ENCODE measurements at regions not wholly inside any gene's neighbourhood (a gene's known extent, or its start where the extent isn't known, plus 50 kb on each side); places are given as distances from the start of the nearest gene placed in this dataset.

DNA sequence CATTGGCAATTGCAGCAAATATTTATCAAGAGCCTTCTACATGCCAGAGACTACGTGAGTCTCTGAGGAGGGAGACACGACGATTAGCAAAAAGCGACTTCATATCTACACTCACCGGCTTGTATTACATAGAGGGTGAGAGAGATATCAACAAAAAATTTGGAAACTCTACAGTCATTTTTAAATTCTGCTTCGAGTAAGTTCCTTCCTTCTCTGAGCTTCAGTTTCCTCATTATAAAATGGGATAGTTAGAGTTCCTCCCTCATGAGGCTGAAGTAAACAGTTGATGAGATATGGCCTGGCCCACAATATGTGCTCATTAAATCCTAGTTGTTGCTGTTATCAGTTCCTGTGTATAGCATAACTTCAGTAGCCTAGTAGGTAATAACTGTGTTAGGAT is 64.1 kb upstream of the SIRPA start:
- CTCF ChIA-PET: no interaction called here
- DNase-seq (ENCODE audit: extremely low spot score): no peak
- POLR2A ChIA-PET: no interaction called here
- TF ChIP-seq FOXK2 (IDR thresholded peaks at IDR 0.05) (no peak), L3MBTL2 (conservative IDR thresholded peaks at IDR 0.05) (no peak), CTBP1 (IDR thresholded peaks at IDR 0.05; ENCODE audit: borderline replicate concordance) (no peak), LEF1 (IDR thresholded peaks at IDR 0.05; ENCODE audit: borderline replicate concordance) (no peak), TARDBP (IDR thresholded peaks at IDR 0.05) (no peak), ZNF384 (IDR thresholded peaks at IDR 0.05) (no peak)

DNA sequence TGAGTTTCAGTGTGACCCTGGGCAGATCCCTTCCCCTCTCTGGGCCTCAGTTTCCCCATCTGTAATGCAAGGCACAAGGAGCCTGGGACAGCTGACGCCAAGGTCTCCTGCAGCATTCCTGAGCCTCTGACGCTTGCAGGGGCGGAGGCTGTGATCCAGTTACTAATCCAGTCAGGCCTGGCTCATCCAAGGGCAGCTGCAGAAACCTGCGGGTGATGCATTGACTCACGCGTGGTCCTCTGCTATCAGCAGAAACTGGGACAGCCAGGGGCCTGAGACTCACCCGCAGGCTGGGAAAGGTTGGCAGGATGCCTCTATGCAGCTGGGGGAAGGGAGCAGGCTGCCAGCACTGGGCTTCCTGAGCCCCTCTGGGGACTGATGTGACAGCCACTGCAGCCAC is 65.0 kb upstream of the SIRPA start:
- CTCF ChIA-PET: no interaction called here
- TF ChIP-seq CTBP1 (IDR thresholded peaks at IDR 0.05; ENCODE audit: borderline replicate concordance): no peak
- no peak for TF ChIP-seq SUZ12 (IDR thresholded peaks at IDR 0.05)
- no peak for TF ChIP-seq FOXK2 (IDR thresholded peaks at IDR 0.05)
- no peak for TF ChIP-seq FOXM1 (IDR thresholded peaks at IDR 0.05; ENCODE audit: borderline replicate concordance)
- TF ChIP-seq ZNF384 (IDR thresholded peaks at IDR 0.05): no peak
- TF ChIP-seq NFRKB (IDR thresholded peaks at IDR 0.05): no peak
- TF ChIP-seq SP1 (IDR thresholded peaks at IDR 0.05): no peak
- TF ChIP-seq L3MBTL2 (conservative IDR thresholded peaks at IDR 0.05): no peak
- TF ChIP-seq HDGF (IDR thresholded peaks at IDR 0.05; ENCODE audit: borderline replicate concordance): no peak
- no peak for TF ChIP-seq FOXA1 (IDR thresholded peaks at IDR 0.05)
- TF ChIP-seq, protein P1, sequence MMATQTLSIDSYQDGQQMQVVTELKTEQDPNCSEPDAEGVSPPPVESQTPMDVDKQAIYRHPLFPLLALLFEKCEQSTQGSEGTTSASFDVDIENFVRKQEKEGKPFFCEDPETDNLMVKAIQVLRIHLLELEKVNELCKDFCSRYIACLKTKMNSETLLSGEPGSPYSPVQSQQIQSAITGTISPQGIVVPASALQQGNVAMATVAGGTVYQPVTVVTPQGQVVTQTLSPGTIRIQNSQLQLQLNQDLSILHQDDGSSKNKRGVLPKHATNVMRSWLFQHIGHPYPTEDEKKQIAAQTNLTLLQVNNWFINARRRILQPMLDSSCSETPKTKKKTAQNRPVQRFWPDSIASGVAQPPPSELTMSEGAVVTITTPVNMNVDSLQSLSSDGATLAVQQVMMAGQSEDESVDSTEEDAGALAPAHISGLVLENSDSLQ (IDR thresholded peaks at IDR 0.05): no peak
- no peak for TF ChIP-seq BHLHE40 (IDR thresholded peaks at IDR 0.05; ENCODE audit: borderline replicate concordance)
- TF ChIP-seq LEF1 (IDR thresholded peaks at IDR 0.05; ENCODE audit: borderline replicate concordance): no peak
- no peak for TF ChIP-seq TARDBP (IDR thresholded peaks at IDR 0.05)
- TF ChIP-seq ARNT (IDR thresholded peaks at IDR 0.05): no peak
- TF ChIP-seq ELF4 (IDR thresholded peaks at IDR 0.05): no peak
- DNase-seq (ENCODE audit: extremely low spot score): no peak
- POLR2A ChIA-PET: no interaction called here

DNA sequence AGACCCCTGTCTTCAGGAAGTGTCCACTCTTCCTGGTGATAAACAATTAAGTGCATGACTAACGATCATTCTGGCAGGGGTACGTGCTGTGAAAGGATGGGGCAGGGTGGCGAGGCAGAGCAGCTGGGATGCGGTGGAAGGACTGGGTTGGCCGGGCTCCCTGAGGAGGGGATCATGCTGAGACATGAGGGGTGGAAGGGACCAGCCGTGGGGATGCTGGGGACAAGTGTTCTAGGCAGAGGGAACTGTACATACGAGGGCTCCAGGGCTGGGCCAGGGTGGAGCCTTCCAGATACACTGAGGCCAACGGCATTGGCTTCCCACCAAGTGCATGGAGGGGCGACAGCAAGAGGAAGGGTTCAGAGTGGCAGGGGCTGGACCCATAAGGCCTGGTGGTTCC is 65.7 kb upstream of the SIRPA start:
- ChIA-PET CTCF (no interaction called here), POLR2A (no interaction called here)
- DNase-seq (ENCODE audit: extremely low spot score): no peak
- TF ChIP-seq L3MBTL2 (conservative IDR thresholded peaks at IDR 0.05) (no peak), FOXA1 (IDR thresholded peaks at IDR 0.05) (no peak), HDGF (IDR thresholded peaks at IDR 0.05; ENCODE audit: borderline replicate concordance) (no peak), ARNT (IDR thresholded peaks at IDR 0.05) (no peak), CTBP1 (IDR thresholded peaks at IDR 0.05; ENCODE audit: borderline replicate concordance) (no peak), FOXK2 (IDR thresholded peaks at IDR 0.05) (no peak), SP1 (IDR thresholded peaks at IDR 0.05) (no peak), FOXM1 (IDR thresholded peaks at IDR 0.05; ENCODE audit: borderline replicate concordance) (no peak)
- TF ChIP-seq, protein P1 (IDR thresholded peaks at IDR 0.05): no peak

DNA sequence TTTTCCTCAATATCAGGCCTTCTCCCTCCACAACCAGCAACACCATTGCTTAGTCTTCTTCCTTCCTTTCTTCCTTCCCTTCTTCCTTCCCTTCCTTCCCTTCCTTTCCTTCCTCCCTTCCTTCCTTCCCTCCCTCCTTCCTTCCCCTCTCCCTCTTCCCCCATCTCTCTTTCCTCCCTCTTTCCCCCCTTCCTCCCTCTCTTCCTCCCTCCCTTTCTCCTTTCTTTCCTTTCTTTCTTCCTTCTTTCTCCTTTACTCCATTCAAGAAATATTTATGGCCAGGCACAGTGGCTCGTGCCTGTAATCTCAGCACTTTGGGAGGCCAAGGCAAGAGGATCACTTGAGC is 66.4 kb upstream of the SIRPA start:
- DNase-seq (ENCODE audit: extremely low spot score): no peak
- TF ChIP-seq TARDBP (IDR thresholded peaks at IDR 0.05) (no peak), HDGF (IDR thresholded peaks at IDR 0.05; ENCODE audit: borderline replicate concordance) (no peak), FOXA1 (IDR thresholded peaks at IDR 0.05) (no peak), BHLHE40 (IDR thresholded peaks at IDR 0.05; ENCODE audit: borderline replicate concordance) (no peak), L3MBTL2 (conservative IDR thresholded peaks at IDR 0.05) (no peak), SUZ12 (IDR thresholded peaks at IDR 0.05) (no peak), ARNT (IDR thresholded peaks at IDR 0.05) (no peak), FOXM1 (IDR thresholded peaks at IDR 0.05; ENCODE audit: borderline replicate concordance) (no peak), NFRKB (IDR thresholded peaks at IDR 0.05) (no peak), ZNF384 (IDR thresholded peaks at IDR 0.05) (no peak), ELF4 (IDR thresholded peaks at IDR 0.05) (no peak), LEF1 (IDR thresholded peaks at IDR 0.05; ENCODE audit: borderline replicate concordance) (no peak), SP1 (IDR thresholded peaks at IDR 0.05) (no peak)
- TF ChIP-seq, protein P1 (IDR thresholded peaks at IDR 0.05): no peak
- ChIA-PET POLR2A (no interaction called here), CTCF (interaction anchor here (0.6 kb wide), 1 partner anchor 27 kb away, joined by 3 read pairs; no protein-coding TSS in a partner anchor)

DNA sequence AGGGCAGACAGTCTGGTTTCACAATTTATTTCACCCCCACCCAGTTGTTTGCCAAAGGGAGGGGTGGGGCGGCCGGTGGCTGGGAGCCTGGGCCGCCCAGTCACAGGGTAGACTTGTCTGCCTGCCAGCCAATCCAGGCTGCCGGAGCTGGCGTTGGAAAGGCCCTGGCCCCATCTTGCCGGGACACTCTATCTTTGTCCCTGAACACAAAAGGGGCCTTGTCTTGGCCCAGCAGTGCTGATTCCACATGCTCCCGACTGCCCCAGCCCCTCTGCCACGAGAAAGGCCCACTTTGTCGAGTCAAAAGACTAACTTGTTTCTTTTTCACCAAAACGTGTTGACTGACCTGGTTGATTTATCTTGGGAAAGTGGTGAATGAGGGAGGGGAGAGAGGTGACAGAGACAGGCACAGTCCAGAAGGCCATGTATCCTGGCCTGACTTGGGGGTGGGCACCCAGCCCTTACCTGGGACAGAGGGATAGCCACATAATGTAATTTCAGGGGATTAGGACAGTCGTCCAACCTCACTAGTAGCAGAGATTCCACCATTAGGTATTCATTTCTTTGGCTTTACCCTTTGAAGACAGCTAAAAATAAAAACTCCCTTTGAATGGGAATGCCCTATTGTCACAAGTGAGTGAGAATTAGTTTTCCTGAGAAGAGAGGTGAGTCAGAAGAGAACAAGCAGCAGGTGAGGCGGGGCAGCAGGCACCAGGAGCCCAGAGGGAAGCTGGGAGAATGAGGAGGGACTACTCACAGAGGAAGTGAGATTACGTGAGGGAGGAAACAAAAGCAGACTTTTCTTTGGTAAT is 67.0 kb upstream of the SIRPA start:
- ChIA-PET POLR2A (no interaction called here), CTCF (no interaction called here)
- TF ChIP-seq TARDBP (IDR thresholded peaks at IDR 0.05) (no peak), CTBP1 (IDR thresholded peaks at IDR 0.05; ENCODE audit: borderline replicate concordance) (no peak), HDGF (IDR thresholded peaks at IDR 0.05; ENCODE audit: borderline replicate concordance) (no peak), LEF1 (IDR thresholded peaks at IDR 0.05; ENCODE audit: borderline replicate concordance) (no peak), ZNF384 (IDR thresholded peaks at IDR 0.05) (no peak), SP1 (IDR thresholded peaks at IDR 0.05) (no peak), ARNT (IDR thresholded peaks at IDR 0.05) (no peak), ELF4 (IDR thresholded peaks at IDR 0.05) (no peak), FOXA1 (IDR thresholded peaks at IDR 0.05) (no peak), BHLHE40 (IDR thresholded peaks at IDR 0.05; ENCODE audit: borderline replicate concordance) (no peak), FOXK2 (IDR thresholded peaks at IDR 0.05) (no peak), FOXM1 (IDR thresholded peaks at IDR 0.05; ENCODE audit: borderline replicate concordance) (no peak)
- DNase-seq (ENCODE audit: extremely low spot score): no peak

DNA sequence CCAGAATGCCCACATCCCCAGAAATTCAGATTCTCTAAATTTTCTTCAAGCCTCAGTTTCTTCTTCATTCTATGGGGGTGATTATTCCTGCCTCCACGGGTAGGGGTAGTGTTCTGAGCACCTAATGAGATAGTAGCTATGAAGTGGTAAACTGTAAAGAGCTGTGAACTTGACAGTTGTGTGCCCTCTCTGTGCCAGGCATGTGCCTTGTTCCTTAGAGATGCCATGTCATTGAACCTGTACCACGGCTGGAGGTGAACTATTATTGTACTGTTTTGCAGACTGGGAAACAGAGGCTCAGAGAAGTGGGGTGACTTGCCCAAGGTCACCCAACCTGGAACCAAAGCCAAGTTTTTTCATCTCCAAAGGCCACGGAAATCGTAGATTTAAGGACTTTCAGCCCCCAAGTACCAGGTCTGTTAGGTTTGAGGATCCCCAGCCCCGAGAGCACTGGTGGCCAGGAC is 67.7 kb upstream of the SIRPA start:
- ChIA-PET POLR2A (no interaction called here), CTCF (no interaction called here)
- TF ChIP-seq LEF1 (IDR thresholded peaks at IDR 0.05; ENCODE audit: borderline replicate concordance) (no peak), FOXM1 (IDR thresholded peaks at IDR 0.05; ENCODE audit: borderline replicate concordance) (no peak), CTBP1 (IDR thresholded peaks at IDR 0.05; ENCODE audit: borderline replicate concordance) (no peak), NFRKB (IDR thresholded peaks at IDR 0.05) (no peak), BHLHE40 (IDR thresholded peaks at IDR 0.05; ENCODE audit: borderline replicate concordance) (no peak), FOXK2 (IDR thresholded peaks at IDR 0.05) (no peak), SP1 (IDR thresholded peaks at IDR 0.05) (no peak), L3MBTL2 (conservative IDR thresholded peaks at IDR 0.05) (no peak), FOXA1 (IDR thresholded peaks at IDR 0.05) (no peak)
- TF ChIP-seq, protein P1 (IDR thresholded peaks at IDR 0.05): no peak
- no peak for DNase-seq (ENCODE audit: extremely low spot score)

Data from HEK293T (cell line).